Loucy (cell line): ENCODE measurements at regions not wholly inside any gene's neighbourhood (a gene's known extent, or its start where the extent isn't known, plus 50 kb on each side); places are given as distances from the start of the nearest gene placed in this dataset.
A peak's percentile ranks its signal among the peaks of the same experiment; 100 is the strongest.

Experiments used
- H2AFZ ChIP-seq: fragments of 200-600 bp; sonication (generic); 2 replicates; pipeline ENCODE4 v1.6.0; 2016; ENCODE audit warnings: antibody characterized with exemption, mild to moderate bottlenecking, low read length, moderate library complexity
- H3F3A ChIP-seq: fragments of 200-600 bp; 2 replicates; pipeline ENCODE4 v1.6.0; 2016; ENCODE audit warnings: antibody characterized with exemption, low read depth, mild to moderate bottlenecking
- H3K27me3 ChIP-seq: fragments of 200-600 bp; sonication (generic); 2 replicates; pipeline ENCODE4 v1.6.1; 2014; ENCODE audit warnings: low read length, mild to moderate bottlenecking; ENCODE audit not compliant: insufficient read depth, poor library complexity, severe bottlenecking
- H3K36me3 ChIP-seq: fragments of 200-600 bp; sonication (generic); 2 replicates; pipeline ENCODE4 v1.6.1; 2016; ENCODE audit warnings: low read length; ENCODE audit not compliant: insufficient read depth
- H3K4me1 ChIP-seq: fragments of 200-600 bp; sonication (generic); 2 replicates; pipeline ENCODE4 v1.5.1; 2014; ENCODE audit warnings: low read length, mild to moderate bottlenecking; ENCODE audit not compliant: insufficient read depth, poor library complexity, severe bottlenecking
- H3K4me2 ChIP-seq: fragments of 200-600 bp; sonication (generic); 2 replicates; pipeline ENCODE4 v1.6.0; 2014; ENCODE audit warnings: antibody characterized with exemption, low read length, low read depth, mild to moderate bottlenecking; ENCODE audit not compliant: poor library complexity, severe bottlenecking
- H3K4me3 ChIP-seq: fragments of 200-600 bp; sonication (generic); 2 replicates; pipeline ENCODE4 v1.5.1; 2014; ENCODE audit warnings: low read length, mild to moderate bottlenecking, mixed read lengths; ENCODE audit not compliant: poor library complexity, severe bottlenecking
- H3K79me2 ChIP-seq: fragments of 200-600 bp; sonication (generic); 2 replicates; pipeline ENCODE4 v1.6.1; 2014; ENCODE audit warnings: low read length; ENCODE audit not compliant: insufficient read depth
- H3K9ac ChIP-seq: fragments of 200-600 bp; sonication (generic); 2 replicates; pipeline ENCODE4 v1.6.0; 2014; ENCODE audit warnings: mild to moderate bottlenecking, low read depth, low read length, moderate library complexity; ENCODE audit not compliant: poor library complexity, severe bottlenecking
- H3K9me2 ChIP-seq: fragments of 200-600 bp; sonication (generic); replicated peaks from 2 replicates; pipeline ENCODE4 v1.6.1; 2016; ENCODE audit warnings: low read depth, low read length, mixed read lengths
- H3K9me3 ChIP-seq: fragments of 200-600 bp; sonication (generic); 2 replicates; pipeline ENCODE4 v1.6.1; 2014; ENCODE audit warnings: mild to moderate bottlenecking, antibody characterized with exemption, low read length, low read depth; ENCODE audit not compliant: insufficient read depth
- H4K20me1 ChIP-seq: fragments of 200-600 bp; sonication (generic); 2 replicates; pipeline ENCODE4 v1.6.0; 2014; ENCODE audit warnings: antibody characterized with exemption, low read length, mild to moderate bottlenecking; ENCODE audit not compliant: insufficient read depth, poor library complexity, severe bottlenecking
- CTCF ChIP-seq: fragments of 200-600 bp; sonication (generic); conservative IDR thresholded peaks from 2 replicates; pipeline ENCODE4 v1.5.1; 2014; ENCODE audit warnings: mild to moderate bottlenecking, antibody characterized with exemption, low read length
- EZH2phosphoT487 ChIP-seq: fragments of 200-600 bp; IDR thresholded peaks from 2 replicates; pipeline ENCODE4 v1.6.1; 2018; ENCODE audit warnings: antibody characterized with exemption, mild to moderate bottlenecking, moderate library complexity, borderline replicate concordance

- Histone ChIP-seq H3K4me1 (no peaks in the 10 kb centered on the region), H3K4me2 (no peak overlapping the region), H3K9ac (no peak overlapping the region), H3K9me3 (no peaks in the 10 kb centered on the region; the same call in 1 of the 2 replicates), H3K36me3 (no peaks in the 10 kb centered on the region), H3K79me2 (no peaks in the 10 kb centered on the region), H3K27me3 (no peaks in the 10 kb centered on the region), H3F3A (no peaks in the 10 kb centered on the region), H4K20me1 (no peaks in the 10 kb centered on the region), H3K4me3 (no peak overlapping the region), H3K9me2 (no peaks in the 10 kb centered on the region), H2AFZ (no peak overlapping the region)
- TF ChIP-seq CTCF, result no peak
- no peak for TF ChIP-seq EZH2phosphoT487
Measured at GRCh38 chr18:43559507-43559906, 282.2 kb upstream of the SYT4 start.

GRCh38 chr18:43563780-43564179 lies 286.5 kb upstream of the SYT4 start:
- H3F3A ChIP-seq, result no peaks in the 10 kb centered on the region
- H3K9me3 ChIP-seq, result no peaks in the 10 kb centered on the region
- peak overlapping the region; percentile 93 for H2AFZ ChIP-seq
- no peaks in the 10 kb centered on the region for H3K79me2 ChIP-seq
- no peaks in the 10 kb centered on the region for H3K4me1 ChIP-seq
- TF ChIP-seq CTCF, result peak; percentile 80
- no peak for TF ChIP-seq EZH2phosphoT487
- no peaks in the 10 kb centered on the region for H3K27me3 ChIP-seq
- H3K9ac ChIP-seq, result no peak overlapping the region
- H4K20me1 ChIP-seq, result no peaks in the 10 kb centered on the region
- peak overlapping the region; percentile 30 for H3K4me2 ChIP-seq
- H3K9me2 ChIP-seq, result no peaks in the 10 kb centered on the region
- H3K36me3 ChIP-seq, result no peaks in the 10 kb centered on the region
- H3K4me3 ChIP-seq, result no peak overlapping the region

GRCh38 chr18:43570593-43570992 lies 293.3 kb upstream of the SYT4 start:
- H3K36me3 ChIP-seq, result no peaks in the 10 kb centered on the region
- no peaks in the 10 kb centered on the region for H3F3A ChIP-seq
- no peaks in the 10 kb centered on the region for H3K79me2 ChIP-seq
- no peaks in the 10 kb centered on the region for H4K20me1 ChIP-seq
- no peak overlapping the region for H3K9ac ChIP-seq
- H3K4me3 ChIP-seq, result no peak overlapping the region
- H3K27me3 ChIP-seq, result no peaks in the 10 kb centered on the region
- peak overlapping the region; percentile 31; the same call in 1 of the 2 replicates for H2AFZ ChIP-seq
- H3K9me3 ChIP-seq, result no peaks in the 10 kb centered on the region
- H3K4me1 ChIP-seq, result no peaks in the 10 kb centered on the region
- no peak for TF ChIP-seq CTCF
- no peaks in the 10 kb centered on the region for H3K9me2 ChIP-seq
- H3K4me2 ChIP-seq, result no peak overlapping the region
